Neural cell (in vitro differentiated cells): ENCODE measurements at regions not wholly inside any gene's neighbourhood (a gene's known extent, or its start where the extent isn't known, plus 50 kb on each side); places are given as distances from the start of the nearest gene placed in this dataset.

Source experiments
- H2AFZ ChIP-seq: fragments of 200-600, 300-800 bp; sonication (generic), shearing (Covaris generic); 2 replicates; pipeline ENCODE4 v1.6.0; 2014; ENCODE audit warnings: low read depth, mild to moderate bottlenecking, antibody characterized with exemption, low read length, moderate library complexity
- H3F3A ChIP-seq: fragments of 200-600 bp; shearing (Covaris generic); 2 replicates; pipeline ENCODE4 v1.6.1; 2016; ENCODE audit warnings: mild to moderate bottlenecking, moderate library complexity, mixed read lengths, antibody characterized with exemption, low read length; ENCODE audit not compliant: insufficient read depth, poor library complexity, severe bottlenecking
- H3K27ac ChIP-seq: fragments of 200-600, 300-800 bp; sonication (generic), shearing (Covaris generic); 2 replicates; pipeline ENCODE4 v1.5.1; 2014; ENCODE audit warnings: mild to moderate bottlenecking, low read length, moderate library complexity
- H3K27me3 ChIP-seq: fragments of 300-800, 200-600 bp; sonication (generic), shearing (Covaris generic); 2 replicates; pipeline ENCODE4 v1.6.0; 2014; ENCODE audit warnings: mild to moderate bottlenecking, low read depth, low read length, moderate library complexity; ENCODE audit not compliant: insufficient read depth
- H3K36me3 ChIP-seq: fragments of 300-800, 200-600 bp; sonication (generic), shearing (Covaris generic); 2 replicates; pipeline ENCODE4 v1.5.1; 2014; ENCODE audit warnings: mild to moderate bottlenecking, antibody characterized with exemption, low read length, moderate library complexity; ENCODE audit not compliant: insufficient read depth
- H3K4me2 ChIP-seq: fragments of 300-800, 200-600 bp; sonication (generic), shearing (Covaris generic); 2 replicates; pipeline ENCODE4 v1.6.0; 2014; ENCODE audit warnings: mild to moderate bottlenecking, low read length
- H3K4me3 ChIP-seq: fragments of 300-800, 200-600 bp; sonication (generic), shearing (Covaris generic); 2 replicates; pipeline ENCODE4 v1.5.1; 2014; ENCODE audit warnings: mild to moderate bottlenecking, low read length, moderate library complexity
- H3K79me2 ChIP-seq: fragments of 200-600 bp; shearing (Covaris generic); replicated peaks from 2 replicates; pipeline ENCODE4 v1.6.0; 2014; ENCODE audit warnings: mild to moderate bottlenecking, low read length, moderate library complexity; ENCODE audit not compliant: insufficient read depth
- H3K9ac ChIP-seq: fragments of 300-800, 200-600 bp; sonication (generic), shearing (Covaris generic); 2 replicates; pipeline ENCODE4 v1.6.1; 2016; ENCODE audit warnings: mild to moderate bottlenecking, low read length, mixed read lengths
- H3K9me2 ChIP-seq: fragments of 200-600 bp; shearing (Covaris generic); 2 replicates; pipeline ENCODE4 v1.6.1; 2016; ENCODE audit warnings: mild to moderate bottlenecking, low read length, mixed read lengths; ENCODE audit not compliant: insufficient read depth
- H3K9me3 ChIP-seq: fragments of 200-600, 300-800 bp; sonication (generic), shearing (Covaris generic); 2 replicates; pipeline ENCODE4 v1.6.1; 2016; ENCODE audit warnings: mild to moderate bottlenecking, mixed run types, low read length, moderate library complexity, mixed read lengths
- H4K20me1 ChIP-seq: fragments of 200-600 bp; shearing (Covaris generic); 2 replicates; pipeline ENCODE4 v1.6.1; 2016; ENCODE audit warnings: mild to moderate bottlenecking, mixed run types; ENCODE audit not compliant: insufficient read depth
- CTCF ChIP-seq: fragments of 450-650 bp; IDR thresholded peaks from 2 replicates; pipeline ENCODE4 v1.5.1; 2014; ENCODE audit warnings: antibody characterized with exemption, mild to moderate bottlenecking, moderate library complexity; ENCODE audit not compliant: poor library complexity, severe bottlenecking
- EP300 ChIP-seq: fragments of 450-650 bp; conservative IDR thresholded peaks from 2 replicates; pipeline ENCODE4 v1.6.1; 2014; ENCODE audit warnings: antibody characterized with exemption, mild to moderate bottlenecking, moderate library complexity; ENCODE audit not compliant: poor library complexity, severe bottlenecking
- EZH2 ChIP-seq: fragments of 200-600, 300-800 bp; shearing (Covaris generic), sonication (generic); IDR thresholded peaks from 2 replicates; pipeline ENCODE4 v1.6.1; 2014; ENCODE audit warnings: antibody characterized with exemption, low read length, borderline replicate concordance, mild to moderate bottlenecking; ENCODE audit not compliant: insufficient read depth, poor library complexity, severe bottlenecking
- MXI1 ChIP-seq: fragments of 450-650 bp; conservative IDR thresholded peaks from 2 replicates; pipeline ENCODE4 v1.6.1; 2014; ENCODE audit warnings: antibody characterized with exemption, mild to moderate bottlenecking; ENCODE audit not compliant: poor library complexity, severe bottlenecking
- POLR2AphosphoS5 ChIP-seq: IDR thresholded peaks from 2 replicates; pipeline ENCODE4 v1.6.1; 2012
- RAD21 ChIP-seq: fragments of 450-650 bp; conservative IDR thresholded peaks from 2 replicates; pipeline ENCODE4 v1.6.1; 2014; ENCODE audit warnings: antibody characterized with exemption, mild to moderate bottlenecking, moderate library complexity
- SMC3 ChIP-seq: fragments of 450-650 bp; conservative IDR thresholded peaks from 2 replicates; pipeline ENCODE4 v1.6.1; 2014; ENCODE audit warnings: antibody characterized with exemption, mild to moderate bottlenecking, moderate library complexity; ENCODE audit not compliant: poor library complexity
- TAF1 ChIP-seq: IDR thresholded peaks from 2 replicates; pipeline ENCODE4 v1.6.1; 2012; ENCODE audit warnings: low read depth
- TF ChIP-seq, protein P1 (sequence below): IDR thresholded peaks from 2 replicates; pipeline ENCODE4 v1.6.1; 2012; ENCODE audit warnings: borderline replicate concordance

DNA sequence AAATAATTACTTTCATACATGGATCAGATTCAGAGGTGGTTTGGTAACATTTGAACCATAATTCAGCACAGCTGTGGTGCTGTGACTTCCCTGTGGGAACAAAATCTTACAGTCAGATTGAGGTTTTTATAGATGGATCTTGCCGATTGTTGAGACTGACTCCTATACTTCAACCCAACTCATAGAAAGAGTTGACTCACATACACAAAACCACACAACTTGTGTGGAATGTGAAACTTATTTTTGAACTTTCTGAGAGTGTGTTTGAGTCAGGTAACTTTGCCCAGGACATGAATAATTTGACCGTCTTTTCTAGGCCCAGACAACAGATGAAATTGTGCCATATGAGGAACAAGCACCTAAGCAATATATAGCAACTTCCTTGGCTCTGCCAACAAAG lies 1152.4 kb upstream of the AMELY start:
- no peak overlapping the region for H3K27ac ChIP-seq
- H3K36me3 ChIP-seq = no peaks in the 10 kb centered on the region
- no peak overlapping the region for H3K4me3 ChIP-seq
- H3K9me3 ChIP-seq = no peaks in the 10 kb centered on the region
- H4K20me1 ChIP-seq = no peaks in the 10 kb centered on the region
- no peak for TF ChIP-seq RAD21
- no peak for TF ChIP-seq MXI1
- H3K27me3 ChIP-seq = no peaks in the 10 kb centered on the region
- no peak overlapping the region for H2AFZ ChIP-seq
- no peak overlapping the region for H3K9ac ChIP-seq
- no peak overlapping the region for H3K4me2 ChIP-seq
- H3F3A ChIP-seq = no peaks in the 10 kb centered on the region
- no peaks in the 10 kb centered on the region for H3K9me2 ChIP-seq
- H3K79me2 ChIP-seq = no peaks in the 10 kb centered on the region

GRCh38 chrY:8058613-8059012 lies 1147.1 kb upstream of the AMELY start:
- H3K36me3 ChIP-seq = no peaks in the 10 kb centered on the region
- H3K4me2 ChIP-seq = no peak overlapping the region
- H3K27ac ChIP-seq = no peak overlapping the region
- TF ChIP-seq RAD21 = no peak
- no peak for TF ChIP-seq EZH2
- TF ChIP-seq MXI1 = no peak
- TF ChIP-seq CTCF = no peak
- TF ChIP-seq EP300 = no peak
- TF ChIP-seq, protein P1, sequence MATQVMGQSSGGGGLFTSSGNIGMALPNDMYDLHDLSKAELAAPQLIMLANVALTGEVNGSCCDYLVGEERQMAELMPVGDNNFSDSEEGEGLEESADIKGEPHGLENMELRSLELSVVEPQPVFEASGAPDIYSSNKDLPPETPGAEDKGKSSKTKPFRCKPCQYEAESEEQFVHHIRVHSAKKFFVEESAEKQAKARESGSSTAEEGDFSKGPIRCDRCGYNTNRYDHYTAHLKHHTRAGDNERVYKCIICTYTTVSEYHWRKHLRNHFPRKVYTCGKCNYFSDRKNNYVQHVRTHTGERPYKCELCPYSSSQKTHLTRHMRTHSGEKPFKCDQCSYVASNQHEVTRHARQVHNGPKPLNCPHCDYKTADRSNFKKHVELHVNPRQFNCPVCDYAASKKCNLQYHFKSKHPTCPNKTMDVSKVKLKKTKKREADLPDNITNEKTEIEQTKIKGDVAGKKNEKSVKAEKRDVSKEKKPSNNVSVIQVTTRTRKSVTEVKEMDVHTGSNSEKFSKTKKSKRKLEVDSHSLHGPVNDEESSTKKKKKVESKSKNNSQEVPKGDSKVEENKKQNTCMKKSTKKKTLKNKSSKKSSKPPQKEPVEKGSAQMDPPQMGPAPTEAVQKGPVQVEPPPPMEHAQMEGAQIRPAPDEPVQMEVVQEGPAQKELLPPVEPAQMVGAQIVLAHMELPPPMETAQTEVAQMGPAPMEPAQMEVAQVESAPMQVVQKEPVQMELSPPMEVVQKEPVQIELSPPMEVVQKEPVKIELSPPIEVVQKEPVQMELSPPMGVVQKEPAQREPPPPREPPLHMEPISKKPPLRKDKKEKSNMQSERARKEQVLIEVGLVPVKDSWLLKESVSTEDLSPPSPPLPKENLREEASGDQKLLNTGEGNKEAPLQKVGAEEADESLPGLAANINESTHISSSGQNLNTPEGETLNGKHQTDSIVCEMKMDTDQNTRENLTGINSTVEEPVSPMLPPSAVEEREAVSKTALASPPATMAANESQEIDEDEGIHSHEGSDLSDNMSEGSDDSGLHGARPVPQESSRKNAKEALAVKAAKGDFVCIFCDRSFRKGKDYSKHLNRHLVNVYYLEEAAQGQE = no peak
- no peak for TF ChIP-seq POLR2AphosphoS5
- TF ChIP-seq TAF1 = no peak
- no peak for TF ChIP-seq SMC3
- no peaks in the 10 kb centered on the region for H3F3A ChIP-seq
- no peaks in the 10 kb centered on the region for H3K9me3 ChIP-seq
- no peak overlapping the region for H3K9ac ChIP-seq
- H2AFZ ChIP-seq = no peak overlapping the region
- no peak overlapping the region for H3K4me3 ChIP-seq
- H3K9me2 ChIP-seq = no peaks in the 10 kb centered on the region
- no peaks in the 10 kb centered on the region for H4K20me1 ChIP-seq
- H3K79me2 ChIP-seq = no peaks in the 10 kb centered on the region
- H3K27me3 ChIP-seq = no peaks in the 10 kb centered on the region

DNA sequence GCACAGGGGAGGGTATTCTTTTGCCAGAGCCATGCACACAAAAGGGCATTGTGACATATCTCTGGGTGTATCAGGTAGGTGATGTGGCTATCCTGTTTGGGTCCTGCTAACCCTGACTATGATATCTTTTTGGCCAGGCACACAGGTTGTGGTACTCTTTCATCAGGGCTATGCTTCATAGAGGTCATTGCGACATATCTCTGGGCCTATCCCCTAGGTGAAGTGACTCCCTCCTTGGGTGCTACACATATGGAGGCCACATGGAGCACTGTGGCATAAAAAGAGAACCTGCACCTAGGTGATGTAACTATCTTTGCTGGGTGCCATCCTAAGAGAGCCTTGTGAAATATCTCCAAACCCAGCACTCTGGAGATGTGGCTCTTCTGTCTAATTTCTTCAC lies 1139.8 kb upstream of the AMELY start:
- no peaks in the 10 kb centered on the region for H3K9me2 ChIP-seq
- H3K9me3 ChIP-seq = no peaks in the 10 kb centered on the region
- H3F3A ChIP-seq = no peaks in the 10 kb centered on the region
- H3K4me2 ChIP-seq = no peak overlapping the region
- H3K27me3 ChIP-seq = no peaks in the 10 kb centered on the region
- no peaks in the 10 kb centered on the region for H3K79me2 ChIP-seq
- H4K20me1 ChIP-seq = no peaks in the 10 kb centered on the region
- no peak overlapping the region for H3K27ac ChIP-seq
- no peak overlapping the region for H3K9ac ChIP-seq
- TF ChIP-seq MXI1 (no peak), EZH2 (no peak), SMC3 (no peak), POLR2AphosphoS5 (no peak), EP300 (no peak), TAF1 (no peak), CTCF (no peak), RAD21 (no peak)
- TF ChIP-seq, protein P1 = no peak
- H2AFZ ChIP-seq = no peak overlapping the region
- H3K36me3 ChIP-seq = no peaks in the 10 kb centered on the region
- no peak overlapping the region for H3K4me3 ChIP-seq
